Neural progenitor cell (in vitro differentiated cells): ENCODE measurements at regions not wholly inside any gene's neighbourhood (a gene's known extent, or its start where the extent isn't known, plus 50 kb on each side); places are given as distances from the start of the nearest gene placed in this dataset.

Experiments used
- DNase-seq: peaks from one replicate; pipeline ENCODE4 v3.0.0-alpha.2; 2016; ENCODE audit warnings: low spot score
- H2AFZ ChIP-seq: fragments of 200-600 bp; sonication (generic); replicated peaks from 2 replicates; pipeline ENCODE4 v1.6.1; 2016; ENCODE audit warnings: antibody characterized with exemption
- H3F3A ChIP-seq: fragments of 200-600 bp; sonication (generic); 2 replicates; pipeline ENCODE4 v1.6.1; 2016; ENCODE audit warnings: antibody characterized with exemption, low read depth
- H3K27ac ChIP-seq: fragments of 200-600 bp; sonication (generic); 2 replicates; pipeline ENCODE4 v1.5.1; 2016; ENCODE audit warnings: mild to moderate bottlenecking
- H3K27me3 ChIP-seq: fragments of 200-600 bp; sonication (generic); 2 replicates; pipeline ENCODE4 v1.6.1; 2016; ENCODE audit warnings: mild to moderate bottlenecking, moderate library complexity
- H3K36me3 ChIP-seq: fragments of 200-600 bp; sonication (generic); 2 replicates; pipeline ENCODE4 v1.5.1; 2016
- H3K4me1 ChIP-seq: fragments of 200-600 bp; sonication (generic); 2 replicates; pipeline ENCODE4 v1.6.1; 2016; ENCODE audit warnings: mixed run types
- H3K4me2 ChIP-seq: fragments of 200-600 bp; sonication (generic); 2 replicates; pipeline ENCODE4 v1.6.1; 2016
- H3K4me3 ChIP-seq: fragments of 200-600 bp; sonication (generic); 2 replicates; pipeline ENCODE4 v1.5.1; 2016
- H3K79me2 ChIP-seq: fragments of 200-600 bp; sonication (generic); 2 replicates; pipeline ENCODE4 v1.6.1; 2016; ENCODE audit warnings: low read depth
- H3K9ac ChIP-seq: fragments of 200-600 bp; sonication (generic); 2 replicates; pipeline ENCODE4 v1.6.1; 2016
- H3K9me3 ChIP-seq: fragments of 200-600 bp; sonication (generic); 2 replicates; pipeline ENCODE4 v1.5.1; 2016; ENCODE audit warnings: low read depth
- H4K20me1 ChIP-seq: fragments of 200-600 bp; sonication (generic); 2 replicates; pipeline ENCODE4 v1.6.1; 2016; ENCODE audit warnings: low read depth
- H3K27ac Mint-ChIP-seq: 3 replicates; pipeline ENCODE4 v1.8.0; 2021; ENCODE audit warnings: mixed read lengths
- H3K27me3 Mint-ChIP-seq: 2 replicates; pipeline ENCODE4 v1.8.0; 2022; ENCODE audit warnings: low read depth, mild to moderate bottlenecking, inconsistent platforms, moderate library complexity, mixed read lengths; ENCODE audit not compliant: insufficient read depth
- H3K36me3 Mint-ChIP-seq: 3 replicates; pipeline ENCODE4 v1.8.0; 2021; ENCODE audit warnings: mixed read lengths
- H3K4me1 Mint-ChIP-seq: 3 replicates; pipeline ENCODE4 v1.8.0; 2021; ENCODE audit warnings: mixed read lengths
- H3K4me3 Mint-ChIP-seq: 3 replicates; pipeline ENCODE4 v1.8.0; 2021; ENCODE audit warnings: mild to moderate bottlenecking, moderate library complexity, mixed read lengths
- H3K9me3 Mint-ChIP-seq: 3 replicates; pipeline ENCODE4 v1.8.0; 2020; ENCODE audit warnings: mixed read lengths
- EZH2 ChIP-seq: fragments of 200-600 bp; sonication (generic); IDR thresholded peaks from 2 replicates; pipeline ENCODE4 v1.6.1; 2017; ENCODE audit warnings: antibody characterized with exemption, mild to moderate bottlenecking, moderate library complexity
- EZH2phosphoT487 ChIP-seq: fragments of 200-600 bp; sonication (generic); IDR thresholded peaks from 2 replicates; pipeline ENCODE4 v1.6.1; 2017; ENCODE audit warnings: antibody characterized with exemption
- TF ChIP-seq, protein P1 (sequence below): fragments of 200-600 bp; sonication (generic); IDR thresholded peaks from 2 replicates; pipeline ENCODE4 v1.5.1; 2017; ENCODE audit warnings: antibody characterized with exemption, mild to moderate bottlenecking

DNA sequence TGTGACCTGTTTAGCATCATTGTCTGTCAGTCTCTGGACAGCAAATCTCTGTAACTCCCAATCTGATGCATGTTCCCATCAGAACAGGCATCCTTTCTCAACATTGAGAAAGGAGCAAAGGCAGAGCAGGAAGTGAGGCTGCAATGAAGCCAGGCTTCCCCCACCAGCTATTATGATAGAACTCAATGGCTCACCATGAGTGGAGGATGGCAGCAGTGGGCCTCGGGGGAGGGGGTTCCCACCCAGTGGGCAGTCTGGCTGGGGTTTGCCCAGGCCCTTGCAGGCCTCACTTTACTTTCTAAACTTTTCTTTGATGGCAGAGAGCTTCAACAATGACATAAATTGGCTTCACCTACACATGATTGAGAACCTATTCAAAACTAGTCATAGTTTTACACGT is 240.6 kb upstream of the CXCR4 start:
- no peak overlapping the region for H2AFZ ChIP-seq
- no peak overlapping the region for H3K9ac ChIP-seq
- H3K9me3 ChIP-seq: no peaks in the 10 kb centered on the region
- H3F3A ChIP-seq: no peaks in the 10 kb centered on the region
- no peak overlapping the region for H3K27ac ChIP-seq
- no peaks in the 10 kb centered on the region for H3K4me1 ChIP-seq
- no peak for DNase-seq
- H3K79me2 ChIP-seq: no peaks in the 10 kb centered on the region
- no peak overlapping the region for H3K4me3 ChIP-seq
- Mint-ChIP-seq H3K36me3 (no peaks in the 10 kb centered on the region), H3K9me3 (no peaks in the 10 kb centered on the region), H3K27me3 (peaks cover 7% of the 10 kb centered on the region), H3K4me1 (peaks cover 23% of the 10 kb centered on the region), H3K4me3 (no peak overlapping the region), H3K27ac (no peak overlapping the region)
- no peak overlapping the region for H3K4me2 ChIP-seq
- no peaks in the 10 kb centered on the region for H4K20me1 ChIP-seq
- no peaks in the 10 kb centered on the region for H3K27me3 ChIP-seq
- no peak for TF ChIP-seq EZH2phosphoT487
- H3K36me3 ChIP-seq: no peaks in the 10 kb centered on the region

DNA sequence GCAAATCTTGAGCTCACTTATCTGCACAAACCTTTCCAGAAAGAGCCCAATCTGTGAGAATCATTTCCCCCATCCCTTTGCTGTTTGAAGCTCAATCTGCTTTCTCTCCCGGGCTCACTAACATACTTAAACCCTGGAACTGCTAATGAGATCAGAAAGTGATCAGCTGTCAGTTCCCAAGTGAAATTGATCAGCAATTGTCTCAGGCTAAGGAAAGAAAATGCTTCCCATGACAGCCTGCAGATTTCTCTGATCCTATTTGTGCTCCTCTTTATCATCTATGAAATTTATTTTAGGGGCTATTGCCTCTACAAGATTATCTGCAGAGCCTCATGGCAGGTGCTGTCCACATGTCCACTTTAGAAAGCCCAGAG is 239.0 kb upstream of the CXCR4 start:
- no peaks in the 10 kb centered on the region for H3K79me2 ChIP-seq
- no peak overlapping the region for H3K4me3 ChIP-seq
- no peak overlapping the region for H3K27ac ChIP-seq
- H3K4me2 ChIP-seq: no peak overlapping the region
- H3K27ac Mint-ChIP-seq: no peak overlapping the region
- no peaks in the 10 kb centered on the region for H3K9me3 Mint-ChIP-seq
- peaks cover 23% of the 10 kb centered on the region for H3K4me1 Mint-ChIP-seq
- H3K9me3 ChIP-seq: no peaks in the 10 kb centered on the region
- H3F3A ChIP-seq: no peaks in the 10 kb centered on the region
- H3K27me3 ChIP-seq: no peaks in the 10 kb centered on the region
- H3K36me3 Mint-ChIP-seq: no peaks in the 10 kb centered on the region
- no peak overlapping the region for H3K4me3 Mint-ChIP-seq
- no peak for TF ChIP-seq EZH2
- TF ChIP-seq, protein P1, sequence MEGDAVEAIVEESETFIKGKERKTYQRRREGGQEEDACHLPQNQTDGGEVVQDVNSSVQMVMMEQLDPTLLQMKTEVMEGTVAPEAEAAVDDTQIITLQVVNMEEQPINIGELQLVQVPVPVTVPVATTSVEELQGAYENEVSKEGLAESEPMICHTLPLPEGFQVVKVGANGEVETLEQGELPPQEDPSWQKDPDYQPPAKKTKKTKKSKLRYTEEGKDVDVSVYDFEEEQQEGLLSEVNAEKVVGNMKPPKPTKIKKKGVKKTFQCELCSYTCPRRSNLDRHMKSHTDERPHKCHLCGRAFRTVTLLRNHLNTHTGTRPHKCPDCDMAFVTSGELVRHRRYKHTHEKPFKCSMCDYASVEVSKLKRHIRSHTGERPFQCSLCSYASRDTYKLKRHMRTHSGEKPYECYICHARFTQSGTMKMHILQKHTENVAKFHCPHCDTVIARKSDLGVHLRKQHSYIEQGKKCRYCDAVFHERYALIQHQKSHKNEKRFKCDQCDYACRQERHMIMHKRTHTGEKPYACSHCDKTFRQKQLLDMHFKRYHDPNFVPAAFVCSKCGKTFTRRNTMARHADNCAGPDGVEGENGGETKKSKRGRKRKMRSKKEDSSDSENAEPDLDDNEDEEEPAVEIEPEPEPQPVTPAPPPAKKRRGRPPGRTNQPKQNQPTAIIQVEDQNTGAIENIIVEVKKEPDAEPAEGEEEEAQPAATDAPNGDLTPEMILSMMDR: no peak
- no peak for TF ChIP-seq EZH2phosphoT487
- no peaks in the 10 kb centered on the region for H4K20me1 ChIP-seq
- H3K36me3 ChIP-seq: no peaks in the 10 kb centered on the region
- no peak overlapping the region for H2AFZ ChIP-seq
- no peaks in the 10 kb centered on the region for H3K4me1 ChIP-seq
- H3K27me3 Mint-ChIP-seq: peaks cover 7% of the 10 kb centered on the region
- no peak overlapping the region for H3K9ac ChIP-seq
- no peak for DNase-seq

DNA sequence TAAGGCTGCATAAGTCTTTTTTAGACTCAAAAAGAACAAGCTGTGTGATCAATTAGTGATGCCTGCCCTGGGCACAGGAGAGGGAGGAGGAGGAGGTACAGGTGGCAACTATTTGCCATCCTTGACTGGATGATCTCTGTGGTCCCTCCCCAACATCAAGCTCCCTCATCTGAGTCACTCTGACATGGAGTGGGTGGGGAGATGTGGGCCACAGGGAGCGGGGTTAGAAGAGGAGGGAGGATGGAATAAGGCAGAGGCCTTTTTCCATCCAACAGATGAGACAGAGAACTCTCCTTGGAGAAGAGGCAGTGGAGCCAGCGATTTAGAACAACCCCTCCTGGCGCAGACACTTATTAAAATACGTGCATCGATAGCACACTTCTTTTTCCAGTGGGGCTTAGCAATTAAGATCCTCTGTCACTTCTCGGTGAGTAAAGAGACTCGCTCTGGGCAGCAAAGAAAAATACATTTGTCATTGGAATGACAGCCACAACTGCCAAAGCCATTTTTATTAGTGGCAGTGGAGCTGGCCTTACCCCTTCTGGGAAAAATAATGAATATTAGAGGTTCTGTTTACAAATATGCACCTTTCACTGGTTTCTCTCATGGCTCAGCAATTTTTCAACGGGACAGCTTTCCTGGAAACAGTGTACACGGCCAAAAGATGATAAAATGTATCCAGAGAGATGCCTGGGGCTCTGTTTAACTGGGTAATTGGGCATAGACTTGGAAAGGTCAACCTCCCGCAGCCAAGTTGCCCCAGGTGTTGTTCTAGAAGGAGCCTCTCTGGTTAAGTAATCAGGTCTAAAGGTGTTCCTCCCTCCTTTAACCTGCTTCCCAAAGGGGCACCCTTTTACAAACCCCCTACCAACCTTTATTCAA is 238.4 kb upstream of the CXCR4 start:
- Histone ChIP-seq H3K27ac (no peak overlapping the region), H3K4me1 (no peaks in the 10 kb centered on the region), H3K9me3 (no peaks in the 10 kb centered on the region), H3K27me3 (no peaks in the 10 kb centered on the region), H4K20me1 (no peaks in the 10 kb centered on the region), H3F3A (no peaks in the 10 kb centered on the region), H3K9ac (no peak overlapping the region), H3K4me2 (no peak overlapping the region), H2AFZ (no peak overlapping the region), H3K4me3 (no peak overlapping the region), H3K36me3 (no peaks in the 10 kb centered on the region), H3K79me2 (no peaks in the 10 kb centered on the region)
- TF ChIP-seq EZH2 (no peak), EZH2phosphoT487 (no peak)
- TF ChIP-seq, protein P1: no peak
- Mint-ChIP-seq H3K27me3 (peaks cover 7% of the 10 kb centered on the region), H3K4me1 (peaks cover 23% of the 10 kb centered on the region), H3K9me3 (peaks cover 2% of the 10 kb centered on the region), H3K36me3 (no peaks in the 10 kb centered on the region), H3K27ac (no peak overlapping the region), H3K4me3 (no peak overlapping the region)
- no peak for DNase-seq

DNA sequence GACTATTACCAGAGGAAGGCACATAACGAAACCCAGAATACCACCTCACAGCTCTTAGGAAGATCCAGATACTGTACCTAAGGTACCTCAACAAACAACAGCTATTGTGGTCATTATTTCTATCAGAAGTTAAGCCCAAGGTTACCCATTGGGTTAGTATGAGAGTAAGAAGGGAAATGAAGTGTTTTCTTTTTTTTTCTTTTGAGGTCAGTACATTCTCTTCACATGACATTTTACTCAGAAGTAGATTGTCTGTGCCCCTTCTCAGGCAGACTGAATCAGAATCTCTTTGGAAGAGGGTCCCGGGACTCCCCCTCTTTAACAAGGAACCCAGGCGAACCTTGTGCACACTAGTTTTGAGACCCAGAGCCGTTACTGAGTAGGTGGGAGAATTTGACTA is 233.7 kb upstream of the CXCR4 start:
- peaks cover 5% of the 10 kb centered on the region for H3F3A ChIP-seq
- H3K4me1 ChIP-seq: no peaks in the 10 kb centered on the region
- H3K9ac ChIP-seq: no peak overlapping the region
- Mint-ChIP-seq H3K27me3 (peaks cover 2% of the 10 kb centered on the region), H3K36me3 (no peaks in the 10 kb centered on the region), H3K4me3 (no peak overlapping the region), H3K9me3 (peaks cover 15% of the 10 kb centered on the region), H3K27ac (peak overlapping the region; percentile 57), H3K4me1 (peaks cover 15% of the 10 kb centered on the region)
- no peaks in the 10 kb centered on the region for H3K79me2 ChIP-seq
- H3K27ac ChIP-seq: no peak overlapping the region
- no peaks in the 10 kb centered on the region for H3K36me3 ChIP-seq
- no peaks in the 10 kb centered on the region for H3K27me3 ChIP-seq
- H2AFZ ChIP-seq: no peak overlapping the region
- H3K9me3 ChIP-seq: no peaks in the 10 kb centered on the region
- no peak for TF ChIP-seq EZH2
- H3K4me3 ChIP-seq: no peak overlapping the region
- no peak overlapping the region for H3K4me2 ChIP-seq
- no peak for DNase-seq
- H4K20me1 ChIP-seq: no peaks in the 10 kb centered on the region
